ENCODE measurements at regions not wholly inside any gene's neighbourhood (a gene's known extent, or its start where the extent isn't known, plus 50 kb on each side); places are given as distances from the start of the nearest gene placed in this dataset.

GRCh38 chr2:41772697-41773096 lies 275.1 kb upstream of the PKDCC start:
- no peak for ATAC-seq
- ChIA-PET SMC1A (ENCODE audit: uncharacterized antibody, unreplicated experiment) (no interaction called here), POLR2A (no interaction called here), RAD21 (ENCODE audit: unreplicated experiment) (no interaction called here), CTCF (interaction anchor here (0.9 to 1.5 kb wide), 2 partner anchors 74 to 374 kb away, joined by 3 read pairs; no protein-coding TSS in a partner anchor)
- H3K4me3 ChIP-seq: no peak overlapping the region
- H3K79me2 ChIP-seq (ENCODE audit: control insufficient read depth, insufficient read depth, low read length): no peaks in the 10 kb centered on the region
- no peaks in the 10 kb centered on the region for H4K20me1 ChIP-seq (ENCODE audit: control insufficient read depth, insufficient read depth)
- no peak for DNase-seq (ENCODE audit: low read depth, low spot score)
- no peak overlapping the region for H3K9ac ChIP-seq (ENCODE audit: control insufficient read depth, insufficient read depth, low read length)
- in situ Hi-C loops (cut with MboI): no loop called here
- no peak for FAIRE-seq
- WGBS (ENCODE audit: insufficient coverage, insufficient replicate concordance, low lambda C conversion rate, missing lambda C conversion rate): 70% methylated on average over 4 of the region's 4 CpGs
- H3K4me1 ChIP-seq (ENCODE audit: control insufficient read depth, insufficient read depth, low read length): no peaks in the 10 kb centered on the region
- H3K27me3 ChIP-seq (replicated peaks in 1 of 2; ENCODE audit: control insufficient read depth in 2 of 2, insufficient read depth in 2 of 2, low read length in 1 of 2): no peaks in the 10 kb centered on the region; a peak in 2 of 4 replicates
- no peak overlapping the region for H2AFZ ChIP-seq (ENCODE audit: control insufficient read depth, low read depth, low read length)
- BruUV-seq (replicated peaks): no TSS peak
- H3K27ac ChIP-seq (ENCODE audit: control insufficient read depth, insufficient read depth): no peak overlapping the region
- intact Hi-C loops (cut with micrococcal nuclease; ENCODE audit: unreplicated experiment): no loop called here
- TF ChIP-seq BCLAF1 (IDR thresholded peaks at IDR 0.05): no peak
- no peak for TF ChIP-seq CTCF (IDR thresholded peaks at IDR 0.05 in 2 of 3, conservative IDR thresholded peaks at IDR 0.05 in 1 of 3; ENCODE audit: control insufficient read depth in 2 of 3, extremely low read depth in 1 of 3, insufficient read depth in 1 of 3, low read depth in 3 of 3, low read length in 3 of 3)
- no peak for TF ChIP-seq NBN (IDR thresholded peaks at IDR 0.05)
- no peak for TF ChIP-seq PRDM15 (CRISPR knock-in tag; IDR thresholded peaks at IDR 0.05)
- no peak for TF ChIP-seq ATF7 (IDR thresholded peaks at IDR 0.05; ENCODE audit: low read depth)
- no peak for TF ChIP-seq ZZZ3 (IDR thresholded peaks at IDR 0.05; ENCODE audit: control insufficient read depth, insufficient read length, low read depth)
- TF ChIP-seq E2F8 (IDR thresholded peaks at IDR 0.05; ENCODE audit: low read depth, partially characterized antibody): no peak
- TF ChIP-seq NR2C2 (IDR thresholded peaks at IDR 0.05; ENCODE audit: borderline replicate concordance, control insufficient read depth, insufficient read length, low read depth): no peak
- no peaks in the 10 kb centered on the region for H3K9me3 ChIP-seq (replicated peaks; ENCODE audit: control insufficient read depth, insufficient read depth, low read length)
- H3K4me2 ChIP-seq (ENCODE audit: control insufficient read depth, insufficient read depth): no peak overlapping the region
- H3K36me3 ChIP-seq (ENCODE audit: control insufficient read depth in 2 of 2, insufficient read depth in 2 of 2, low read length in 1 of 2): no peaks in the 10 kb centered on the region

Measured in GM12878 (cell line).